HS-27A (cell line): ENCODE measurements at regions not wholly inside any gene's neighbourhood (a gene's known extent, or its start where the extent isn't known, plus 50 kb on each side); places are given as distances from the start of the nearest gene placed in this dataset.
"Not testable (repeated sequence)": the region's sequence is repeated elsewhere in the genome, so short reads cannot be mapped to it uniquely, and the experiment has no call there.

Experiments
- DNase-seq: peaks from one replicate; pipeline ENCODE4 v3.0.0-alpha.2; 2012; ENCODE audit warnings: low read depth, missing footprints

DNA sequence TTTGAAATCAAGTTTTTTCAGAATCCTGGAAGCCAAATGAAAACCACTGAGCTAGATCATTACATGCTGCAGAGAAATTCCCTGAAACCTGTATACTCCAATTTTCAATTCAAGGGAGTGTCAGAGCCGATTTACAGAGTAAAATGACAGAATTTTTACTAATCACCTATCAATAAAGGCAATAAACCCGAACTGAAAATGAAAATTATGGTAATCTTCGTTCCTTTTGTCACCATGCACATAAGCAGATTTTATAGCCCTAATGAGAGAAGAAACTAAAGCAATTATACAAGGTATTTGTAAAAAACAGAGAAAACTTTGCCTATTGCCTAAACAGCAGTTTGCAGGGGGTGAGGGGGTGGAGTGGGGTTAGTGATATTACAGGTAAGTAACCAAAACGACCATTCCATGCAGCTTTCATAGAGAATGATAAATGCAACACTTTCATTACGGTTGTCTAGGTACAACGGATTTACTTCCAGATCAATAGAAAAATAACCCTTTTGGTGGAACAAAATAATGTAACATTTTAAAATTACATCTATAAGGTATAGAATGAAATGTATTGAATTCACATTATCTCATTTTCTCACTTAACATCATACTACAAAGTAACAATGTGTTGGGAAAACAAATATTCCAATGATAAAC is 115.2 kb upstream of the BEND6 start:
- no peak for DNase-seq

DNA sequence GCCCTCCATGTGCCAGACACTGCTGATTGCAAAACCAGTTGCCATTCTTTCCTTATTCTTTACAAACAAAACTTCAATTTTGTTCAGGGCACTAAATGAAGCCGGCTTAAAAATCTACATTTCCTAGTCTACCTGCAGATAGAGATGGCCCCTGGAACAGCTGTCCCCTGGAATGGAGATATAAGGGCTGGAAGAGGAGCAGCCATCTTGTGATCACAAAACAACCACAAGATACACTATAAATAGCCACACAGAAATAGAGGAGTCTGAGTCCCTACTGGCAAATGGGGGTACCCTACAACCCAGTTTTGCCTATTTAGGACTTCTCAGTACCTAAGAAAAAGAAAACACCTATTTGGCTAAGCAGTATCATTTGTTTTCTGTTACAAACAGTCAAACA is 115.9 kb upstream of the BEND6 start:
- no peak for DNase-seq

GRCh38 chr6:56838016-56838555 is 116.8 kb upstream of the BEND6 start:
- DNase-seq = no peak

DNA sequence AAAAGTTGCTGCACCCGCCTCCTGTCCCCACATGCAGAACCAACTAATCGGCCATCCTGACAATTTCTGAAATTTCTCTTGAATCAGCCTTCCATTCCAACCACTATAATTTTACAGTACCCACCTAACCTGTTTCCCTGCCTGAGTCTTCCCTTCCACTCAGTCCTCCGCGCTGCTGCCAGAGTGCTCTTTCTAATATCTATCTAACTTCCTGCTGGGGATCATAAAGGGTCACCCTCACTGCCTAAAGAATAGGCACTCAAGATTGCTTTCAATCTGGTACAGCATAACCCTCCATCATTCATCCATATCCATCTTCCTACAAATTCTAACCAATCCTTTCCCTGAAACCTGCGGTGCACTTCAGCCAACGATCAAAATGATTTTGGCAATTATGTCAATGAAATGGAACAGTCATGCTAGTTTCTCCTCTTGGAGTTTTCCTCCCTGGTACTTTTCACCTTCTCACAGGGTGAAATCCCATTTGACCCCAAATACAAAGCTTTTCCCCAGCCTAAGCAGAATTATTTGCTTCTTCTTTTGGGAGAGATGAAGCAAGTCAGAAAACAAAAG is 117.5 kb upstream of the BEND6 start:
- DNase-seq = no peak

GRCh38 chr6:56835612-56836011 is 119.3 kb upstream of the BEND6 start:
- DNase-seq = no peak

DNA sequence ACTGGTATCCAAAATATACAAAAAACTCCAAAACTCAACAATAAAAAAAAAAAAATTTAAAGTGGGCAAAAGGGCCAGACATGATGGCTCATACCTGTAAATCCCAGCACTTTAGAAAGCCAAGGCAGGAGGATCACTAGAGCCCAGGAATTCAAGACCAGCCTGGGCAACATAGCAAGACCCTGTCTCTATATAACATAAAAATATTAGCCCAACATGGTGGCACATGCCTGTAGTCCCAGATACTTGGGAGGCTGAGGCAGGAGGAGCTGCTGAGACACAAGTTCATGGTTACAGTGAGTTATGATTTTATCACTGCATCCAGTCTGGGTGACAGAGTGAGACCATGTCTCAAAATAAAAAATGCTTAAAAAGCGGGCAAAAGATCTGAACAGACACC is 121.0 kb upstream of the BEND6 start:
- DNase-seq = no peak

DNA sequence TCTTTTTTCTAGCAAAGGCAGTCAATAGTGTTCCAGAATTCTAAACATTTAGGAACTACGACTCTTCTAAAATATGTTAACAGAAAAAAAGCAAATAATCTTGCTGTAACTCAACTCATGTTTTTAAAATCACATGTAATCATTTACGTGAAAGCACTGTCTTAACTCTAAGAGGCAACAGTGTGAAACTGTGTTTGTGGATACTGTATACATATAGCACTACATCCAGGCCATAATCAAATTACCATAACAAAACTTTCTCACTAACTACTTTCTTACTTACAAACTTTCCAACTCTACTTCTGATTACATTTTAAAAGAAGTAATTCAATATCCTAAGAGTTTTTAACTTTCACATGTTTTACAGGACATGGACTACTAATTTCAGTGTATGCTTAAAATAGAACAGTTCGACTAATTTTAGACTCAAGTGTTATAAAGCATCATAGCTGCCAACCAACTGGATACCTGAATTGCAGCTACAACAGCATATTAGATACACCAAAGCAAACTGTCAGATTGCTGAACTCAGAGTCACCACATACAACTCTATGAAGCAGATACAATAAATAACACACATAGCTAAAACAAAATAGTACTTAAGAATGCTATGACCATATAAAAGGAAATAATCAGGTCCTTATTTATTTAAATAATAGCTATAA is 121.6 kb upstream of the BEND6 start:
- no peak for DNase-seq

GRCh38 chr6:56832225-56832624 is 122.7 kb upstream of the BEND6 start:
- no peak for DNase-seq

DNA sequence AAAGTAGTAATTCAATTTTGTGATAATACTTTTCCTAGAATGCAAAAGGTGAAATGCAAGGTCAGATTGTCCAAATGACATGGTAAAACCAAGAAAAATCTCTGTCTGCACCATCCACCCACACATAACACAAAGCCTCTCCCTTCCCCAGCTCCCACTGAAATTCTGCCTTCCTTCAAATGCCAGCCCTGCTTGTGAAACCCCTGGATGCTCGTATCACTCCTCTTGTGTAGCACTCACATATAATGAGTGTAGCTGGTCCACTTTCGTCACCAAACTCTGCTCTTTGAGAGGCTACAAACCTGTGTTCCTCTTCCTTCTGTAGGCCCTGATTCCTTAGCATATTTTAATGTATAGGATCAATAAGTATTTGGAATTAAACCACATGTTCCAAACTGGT is 123.6 kb upstream of the BEND6 start:
- DNase-seq = no peak

GRCh38 chr6:56827908-56828649 is 126.8 kb upstream of the BEND6 start:
- DNase-seq = no peak

GRCh38 chr6:56824431-56824830 is 130.5 kb upstream of the BEND6 start:
- DNase-seq = not testable (repeated sequence)

GRCh38 chr6:56821005-56821432 is 133.9 kb upstream of the BEND6 start:
- no peak for DNase-seq

GRCh38 chr6:56820060-56820459 is 134.8 kb upstream of the BEND6 start:
- DNase-seq = no peak

DNA sequence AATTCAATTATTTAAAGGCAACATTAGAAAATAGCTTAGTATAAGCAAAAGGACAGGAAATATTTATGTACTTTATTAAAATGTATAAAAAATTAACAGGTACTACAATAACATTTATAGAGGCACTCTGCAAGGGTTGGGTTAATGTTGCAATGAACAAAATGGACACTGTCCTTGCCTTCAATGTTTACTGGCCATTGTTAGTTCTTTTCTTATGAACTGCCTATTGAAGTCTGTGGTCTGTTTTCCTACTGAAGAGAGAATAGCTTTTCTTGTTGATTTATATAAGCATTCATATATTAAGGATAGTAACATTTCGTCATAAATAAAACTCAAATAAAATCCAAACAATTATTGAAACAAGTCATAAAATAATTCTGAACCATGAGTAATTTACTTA is 135.3 kb upstream of the BEND6 start:
- DNase-seq = no peak

- no peak for DNase-seq
These were observed 138.5 kb upstream of the BEND6 start for GRCh38 chr6:56816370-56816769.

- DNase-seq = no peak
These were observed 139.5 kb upstream of the BEND6 start for GRCh38 chr6:56815436-56815835.

DNA sequence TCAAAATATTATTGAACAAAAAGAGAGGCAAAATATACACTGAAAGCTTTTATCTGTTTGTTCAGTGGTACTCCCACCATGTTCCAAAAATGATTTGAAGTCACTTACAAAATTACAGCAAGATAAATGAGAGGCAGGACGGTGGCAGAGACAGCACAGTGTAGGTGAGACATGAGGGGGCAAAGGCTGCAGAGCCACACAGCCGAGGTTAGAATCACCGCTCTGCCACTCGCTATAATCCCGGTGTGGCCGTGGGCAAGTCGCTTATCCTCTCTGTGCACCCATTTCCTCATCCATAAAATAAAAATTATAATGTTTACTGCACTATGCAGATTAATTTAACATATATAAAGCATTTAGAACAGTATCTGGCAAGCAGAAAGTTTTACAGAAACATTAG is 140.1 kb upstream of the BEND6 start:
- DNase-seq = no peak

DNA sequence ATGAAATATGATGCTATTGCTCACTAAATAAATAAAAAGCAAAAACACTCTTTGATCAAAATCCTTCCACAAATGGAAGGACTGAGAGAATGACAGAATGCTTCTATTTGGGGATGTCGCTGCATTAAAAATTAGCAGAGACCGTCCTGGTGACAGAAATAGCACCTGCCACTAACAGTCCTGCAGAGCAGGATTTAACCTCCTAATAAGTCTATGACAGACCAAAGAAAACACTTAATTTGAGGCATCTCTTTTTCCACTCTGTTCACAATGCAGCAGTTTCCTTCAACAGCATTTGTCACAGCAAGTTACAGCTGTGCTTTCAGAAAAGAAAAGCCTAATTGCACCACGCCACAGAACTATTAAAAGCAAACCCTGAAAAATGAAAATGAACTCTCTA is 140.6 kb upstream of the BEND6 start:
- no peak for DNase-seq

- not testable (repeated sequence) for DNase-seq
These were observed 142.1 kb upstream of the BEND6 start for GRCh38 chr6:56812851-56813250.

DNA sequence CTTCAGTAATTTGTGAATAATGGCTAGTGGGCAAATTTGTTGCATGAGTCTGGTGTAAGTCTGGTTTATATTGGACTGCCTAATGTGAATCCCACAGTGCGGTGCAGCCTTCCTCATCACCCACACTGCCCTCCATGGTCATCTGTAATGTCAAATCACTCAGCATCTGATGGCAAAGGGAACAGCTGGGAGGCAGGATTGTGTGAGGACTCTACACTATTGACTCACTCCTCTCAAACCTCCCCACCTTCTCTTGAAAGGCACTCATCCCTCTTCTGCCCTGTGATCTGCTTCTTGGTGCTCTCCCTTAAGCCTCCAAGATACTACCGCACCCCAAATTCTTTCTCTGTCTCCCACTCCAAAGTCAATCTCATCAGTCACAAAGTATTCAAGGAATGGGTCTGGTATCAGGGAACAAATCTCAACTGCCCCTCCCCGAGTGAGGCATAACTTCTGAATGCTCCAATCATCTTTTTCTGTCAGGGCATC is 146.0 kb upstream of the BEND6 start:
- DNase-seq = peak; percentile 80

DNA sequence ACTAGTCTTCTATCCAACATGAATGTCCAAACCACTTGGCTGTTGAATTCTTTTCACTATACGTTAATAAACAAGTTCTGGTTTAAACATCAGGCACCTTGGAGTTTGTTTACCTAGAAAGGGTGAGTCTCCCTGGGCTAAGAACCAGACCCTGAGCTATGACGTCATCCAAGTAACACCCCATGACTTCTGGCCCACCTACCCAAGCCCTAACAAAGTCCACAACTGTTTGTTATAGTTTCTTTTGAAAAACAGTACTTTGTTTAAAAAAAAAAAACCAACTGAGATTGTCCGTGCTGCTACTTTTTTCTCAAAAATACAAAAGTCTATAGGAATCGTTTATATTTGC is 146.9 kb upstream of the BEND6 start:
- no peak for DNase-seq

GRCh38 chr6:56807326-56807988 is 147.4 kb upstream of the BEND6 start:
- no peak for DNase-seq
